ENCODE measurements at regions not wholly inside any gene's neighbourhood (a gene's known extent, or its start where the extent isn't known, plus 50 kb on each side); places are given as distances from the start of the nearest gene placed in this dataset.

- no peak for DNase-seq
Measured at GRCh38 chr5:88979244-88979643, 96.3 kb upstream of the MEF2C start.

GRCh38 chr5:88976914-88977313 is 93.9 kb upstream of the MEF2C start:
- no peak for DNase-seq

GRCh38 chr5:88967633-88968585 is 84.9 kb upstream of the MEF2C start:
- no peak for DNase-seq

- DNase-seq, result no peak
Measured at GRCh38 chr5:88964831-88965230, 81.8 kb upstream of the MEF2C start.

GRCh38 chr5:88957013-88957412 is 74.0 kb upstream of the MEF2C start:
- DNase-seq, result no peak

GRCh38 chr5:88956416-88956815 is 73.4 kb upstream of the MEF2C start:
- DNase-seq, result no peak

GRCh38 chr5:88955403-88955802 is 72.4 kb upstream of the MEF2C start:
- no peak for DNase-seq

GRCh38 chr5:88954511-88954910 is 71.5 kb upstream of the MEF2C start:
- DNase-seq, result no peak

GRCh38 chr5:88952996-88953643 is 70.1 kb upstream of the MEF2C start:
- no peak for DNase-seq

- peak; percentile 50 for DNase-seq
Measured at GRCh38 chr5:88952344-88952743, 69.4 kb upstream of the MEF2C start.

- DNase-seq, result no peak
Measured at GRCh38 chr5:88951457-88951856, 68.5 kb upstream of the MEF2C start.

- DNase-seq, result no peak
Measured at GRCh38 chr5:88948746-88949600, 66.0 kb upstream of the MEF2C start.

GRCh38 chr5:88944751-88945531 is 62.0 kb upstream of the MEF2C start:
- DNase-seq, result no peak

GRCh38 chr5:88941581-88941980 is 58.6 kb upstream of the MEF2C start:
- DNase-seq, result no peak

GRCh38 chr5:88940713-88941112 is 57.7 kb upstream of the MEF2C start:
- DNase-seq, result no peak

GRCh38 chr5:88939300-88939699 is 56.3 kb upstream of the MEF2C start:
- DNase-seq, result no peak

- no peak for DNase-seq
Measured at GRCh38 chr5:88938488-88938887, 55.5 kb upstream of the MEF2C start.

GRCh38 chr5:88937406-88937805 is 54.4 kb upstream of the MEF2C start:
- no peak for DNase-seq

- peak; percentile 23 for DNase-seq
Measured at GRCh38 chr5:88934439-88934838, 51.5 kb upstream of the MEF2C start.

Data from renal pelvis (tissue), 1 donor.